NB4 (cell line): ENCODE measurements at regions not wholly inside any gene's neighbourhood (a gene's known extent, or its start where the extent isn't known, plus 50 kb on each side); places are given as distances from the start of the nearest gene placed in this dataset.

Source experiments
- CTCF ChIP-seq: IDR thresholded peaks from one replicate; pipeline ENCODE4 v1.5.1; 2012; ENCODE audit warnings: low read depth, low read length
- POLR2A ChIP-seq: IDR thresholded peaks from 2 replicates; pipeline ENCODE4 v1.6.1; 2011; ENCODE audit warnings: mild to moderate bottlenecking; ENCODE audit not compliant: insufficient read length; ENCODE audit errors: extremely low read depth

- TF ChIP-seq POLR2A (no peak), CTCF (no peak)
Measured at GRCh38 chr13:97901716-97902115, 51.8 kb upstream of the IPO5 start.
